ENCODE measurements at regions not wholly inside any gene's neighbourhood (a gene's known extent, or its start where the extent isn't known, plus 50 kb on each side); places are given as distances from the start of the nearest gene placed in this dataset.

GRCh38 chr12:98221243-98221808 lies 294.1 kb upstream of the TMPO start:
- TF ChIP-seq CTCF (IDR thresholded peaks at IDR 0.05; ENCODE audit: insufficient read depth, low read length, poor library complexity, severe bottlenecking) (no peak), EZH2phosphoT487 (conservative IDR thresholded peaks at IDR 0.05; ENCODE audit: low read length) (no peak)
